ENCODE measurements at regions not wholly inside any gene's neighbourhood (a gene's known extent, or its start where the extent isn't known, plus 50 kb on each side); places are given as distances from the start of the nearest gene placed in this dataset.

DNA sequence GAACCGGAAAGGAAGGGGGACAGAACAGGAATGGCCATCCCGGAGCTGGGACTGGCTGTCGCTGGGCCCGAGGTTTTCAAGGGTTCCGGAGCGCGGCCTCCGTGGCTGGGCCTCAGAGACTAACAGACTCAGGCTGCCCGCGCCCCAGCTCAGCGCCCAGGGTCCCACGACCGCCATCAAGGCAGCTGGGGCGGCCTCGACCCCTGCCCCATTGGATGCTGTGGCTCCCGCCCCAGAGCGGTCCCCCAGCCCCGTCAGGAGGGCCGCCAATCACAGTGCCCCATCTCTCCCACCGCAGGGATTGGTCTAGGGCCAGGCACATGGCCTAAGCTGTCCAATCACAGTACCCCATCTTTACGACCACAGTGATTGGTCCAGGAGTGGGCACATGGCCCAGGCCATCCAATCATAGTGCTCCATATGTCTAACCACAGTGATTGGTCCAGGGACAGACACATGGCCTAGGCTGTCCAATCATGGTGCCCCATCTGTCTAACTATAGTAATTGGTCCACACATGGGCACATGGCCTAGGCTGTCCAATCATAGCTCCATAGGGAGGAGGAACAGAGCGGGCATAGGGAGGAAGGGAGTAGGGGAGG, 105.3 kb upstream of the NKX1-1 start (continued):
- TF ChIP-seq NFYB (IDR thresholded peaks at IDR 0.05; ENCODE audit: extremely low read depth, insufficient read length) (peak; percentile 80), MYC (IDR thresholded peaks at IDR 0.05; ENCODE audit: low read depth, low read length) (peak; percentile 22; the same call in 1 of the 2 replicates), MYC (CRISPR knock-in tag; IDR thresholded peaks at IDR 0.05; ENCODE audit: borderline replicate concordance, low read depth) (no peak), HMG20A (CRISPR knock-in tag; conservative IDR thresholded peaks at IDR 0.05) (no peak), KLF13 (tag; IDR thresholded peaks at IDR 0.05; ENCODE audit: borderline replicate concordance, low read depth) (no peak), MBD2 (IDR thresholded peaks at IDR 0.05; ENCODE audit: borderline replicate concordance, low read depth) (peak; percentile 67)
- TF ChIP-seq, protein P1, sequence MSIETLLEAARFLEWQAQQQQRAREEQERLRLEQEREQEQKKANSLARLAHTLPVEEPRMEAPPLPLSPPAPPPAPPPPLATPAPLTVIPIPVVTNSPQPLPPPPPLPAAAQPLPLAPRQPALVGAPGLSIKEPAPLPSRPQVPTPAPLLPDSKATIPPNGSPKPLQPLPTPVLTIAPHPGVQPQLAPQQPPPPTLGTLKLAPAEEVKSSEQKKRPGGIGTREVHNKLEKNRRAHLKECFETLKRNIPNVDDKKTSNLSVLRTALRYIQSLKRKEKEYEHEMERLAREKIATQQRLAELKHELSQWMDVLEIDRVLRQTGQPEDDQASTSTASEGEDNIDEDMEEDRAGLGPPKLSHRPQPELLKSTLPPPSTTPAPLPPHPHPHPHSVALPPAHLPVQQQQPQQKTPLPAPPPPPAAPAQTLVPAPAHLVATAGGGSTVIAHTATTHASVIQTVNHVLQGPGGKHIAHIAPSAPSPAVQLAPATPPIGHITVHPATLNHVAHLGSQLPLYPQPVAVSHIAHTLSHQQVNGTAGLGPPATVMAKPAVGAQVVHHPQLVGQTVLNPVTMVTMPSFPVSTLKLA (conservative IDR thresholded peaks at IDR 0.05), result peak; percentile 35 to 37; a peak in 2 of 4 replicates

DNA sequence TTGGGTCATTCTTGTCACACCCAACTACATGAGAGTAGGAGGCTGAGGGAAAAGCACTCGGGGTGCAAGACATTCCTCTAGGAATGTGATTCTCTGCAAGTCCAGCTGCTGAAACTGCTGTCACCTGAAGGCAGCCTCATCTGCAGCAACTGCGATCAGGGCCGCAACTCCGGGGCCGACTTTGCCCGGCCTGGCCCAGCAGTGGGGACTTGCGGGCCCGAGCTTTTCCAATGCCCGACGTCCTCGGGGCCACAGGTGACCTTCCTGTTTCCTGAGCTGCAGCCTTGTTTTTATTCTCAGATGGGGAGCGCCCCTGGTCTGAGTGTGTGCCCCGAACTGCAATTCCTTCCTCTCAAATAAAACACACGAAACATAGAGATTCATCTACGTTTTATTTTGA, 104.7 kb upstream of the NKX1-1 start:
- no TSS peak for BruUV-seq (replicated peaks)
- 39% methylated on average over 15 of the region's 15 CpGs for WGBS (ENCODE audit: insufficient coverage, low coverage, missing lambda C conversion rate)
- CTCF ChIA-PET (ENCODE audit: low intra/inter-chr PET ratio), result no interaction called here
- no peaks in the 10 kb centered on the region for H3K36me3 ChIP-seq (ENCODE audit: control insufficient read depth, insufficient read depth, low read length)
- H3K4me1 ChIP-seq (replicated peaks in 1 of 2; ENCODE audit: control insufficient read depth in 2 of 2, insufficient read depth in 2 of 2, low read length in 2 of 2), result peaks cover 0 to 24% of the 10 kb centered on the region in 2 experiments; a peak in 2 of 5 replicates
- no peak overlapping the region for H3K4me2 ChIP-seq (ENCODE audit: insufficient read depth, low read length)
- H4K20me1 ChIP-seq (replicated peaks; ENCODE audit: control insufficient read depth, insufficient read depth, low read length), result no peaks in the 10 kb centered on the region
- ATAC-seq (no peak), DNase-seq (ENCODE audit: extremely low read depth in 1 of 4, low spot score in 3 of 4) (no peak), FAIRE-seq (no peak)
- intact Hi-C loops (cut with micrococcal nuclease) (loop anchor here (5.0 kb wide), 1 partner anchor 154 kb away; no protein-coding TSS in a partner anchor), in situ Hi-C loops (cut with MboI) (no loop called here)
- no peaks in the 10 kb centered on the region for H3K79me2 ChIP-seq (ENCODE audit: control insufficient read depth, insufficient read depth, low read length)
- no peak overlapping the region for H3K4me3 ChIP-seq
- 0 out of 2 replicates have a peak, but pooled peaks cover 3% of the 10 kb centered on the region for H3K9me3 ChIP-seq (replicated peaks; ENCODE audit: control insufficient read depth, insufficient read depth, low read depth, low read length)
- H3K9ac ChIP-seq (ENCODE audit: insufficient read depth in 1 of 2, low read depth in 2 of 2, low read length in 2 of 2), result no peak overlapping the region
- no peak overlapping the region for H3K27ac ChIP-seq (ENCODE audit: extremely low read depth, low read depth, low read length)
- peaks cover 5 to 39% of the 10 kb centered on the region in 2 experiments; a peak in 2 of 5 replicates for H3K27me3 ChIP-seq (ENCODE audit: control insufficient read depth in 2 of 2, insufficient read depth in 2 of 2, low read length in 2 of 2)
- H3K9me1 ChIP-seq (ENCODE audit: control insufficient read depth, insufficient read depth, low read length), result no peaks in the 10 kb centered on the region
- POLR2A ChIA-PET, result interaction anchor here (1.0 kb wide), 1 partner anchor 219 kb away, joined by 5 read pairs; no protein-coding TSS in a partner anchor
- 0 out of 2 replicates have a peak overlapping the region, but pooled peaks have one; percentile 32 for H2AFZ ChIP-seq (ENCODE audit: low read depth, low read length)
- TF ChIP-seq XRCC4 (IDR thresholded peaks at IDR 0.05; ENCODE audit: extremely low read depth, insufficient read depth, insufficient read length), result no peak
- no peak for TF ChIP-seq MTA1 (IDR thresholded peaks at IDR 0.05; ENCODE audit: borderline replicate concordance)
- TF ChIP-seq, protein P2, sequence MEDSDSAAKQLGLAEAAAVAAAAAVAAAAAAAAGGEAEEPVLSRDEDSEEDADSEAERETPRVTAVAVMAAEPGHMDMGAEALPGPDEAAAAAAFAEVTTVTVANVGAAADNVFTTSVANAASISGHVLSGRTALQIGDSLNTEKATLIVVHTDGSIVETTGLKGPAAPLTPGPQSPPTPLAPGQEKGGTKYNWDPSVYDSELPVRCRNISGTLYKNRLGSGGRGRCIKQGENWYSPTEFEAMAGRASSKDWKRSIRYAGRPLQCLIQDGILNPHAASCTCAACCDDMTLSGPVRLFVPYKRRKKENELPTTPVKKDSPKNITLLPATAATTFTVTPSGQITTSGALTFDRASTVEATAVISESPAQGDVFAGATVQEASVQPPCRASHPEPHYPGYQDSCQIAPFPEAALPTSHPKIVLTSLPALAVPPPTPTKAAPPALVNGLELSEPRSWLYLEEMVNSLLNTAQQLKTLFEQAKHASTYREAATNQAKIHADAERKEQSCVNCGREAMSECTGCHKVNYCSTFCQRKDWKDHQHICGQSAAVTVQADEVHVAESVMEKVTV (CRISPR knock-in tag; IDR thresholded peaks at IDR 0.05), result no peak
- TF ChIP-seq, protein P3, sequence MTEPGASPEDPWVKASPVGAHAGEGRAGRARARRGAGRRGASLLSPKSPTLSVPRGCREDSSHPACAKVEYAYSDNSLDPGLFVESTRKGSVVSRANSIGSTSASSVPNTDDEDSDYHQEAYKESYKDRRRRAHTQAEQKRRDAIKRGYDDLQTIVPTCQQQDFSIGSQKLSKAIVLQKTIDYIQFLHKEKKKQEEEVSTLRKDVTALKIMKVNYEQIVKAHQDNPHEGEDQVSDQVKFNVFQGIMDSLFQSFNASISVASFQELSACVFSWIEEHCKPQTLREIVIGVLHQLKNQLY (CRISPR knock-in tag; conservative IDR thresholded peaks at IDR 0.05), result no peak
- TF ChIP-seq, protein P4, sequence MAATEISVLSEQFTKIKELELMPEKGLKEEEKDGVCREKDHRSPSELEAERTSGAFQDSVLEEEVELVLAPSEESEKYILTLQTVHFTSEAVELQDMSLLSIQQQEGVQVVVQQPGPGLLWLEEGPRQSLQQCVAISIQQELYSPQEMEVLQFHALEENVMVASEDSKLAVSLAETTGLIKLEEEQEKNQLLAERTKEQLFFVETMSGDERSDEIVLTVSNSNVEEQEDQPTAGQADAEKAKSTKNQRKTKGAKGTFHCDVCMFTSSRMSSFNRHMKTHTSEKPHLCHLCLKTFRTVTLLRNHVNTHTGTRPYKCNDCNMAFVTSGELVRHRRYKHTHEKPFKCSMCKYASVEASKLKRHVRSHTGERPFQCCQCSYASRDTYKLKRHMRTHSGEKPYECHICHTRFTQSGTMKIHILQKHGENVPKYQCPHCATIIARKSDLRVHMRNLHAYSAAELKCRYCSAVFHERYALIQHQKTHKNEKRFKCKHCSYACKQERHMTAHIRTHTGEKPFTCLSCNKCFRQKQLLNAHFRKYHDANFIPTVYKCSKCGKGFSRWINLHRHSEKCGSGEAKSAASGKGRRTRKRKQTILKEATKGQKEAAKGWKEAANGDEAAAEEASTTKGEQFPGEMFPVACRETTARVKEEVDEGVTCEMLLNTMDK (IDR thresholded peaks at IDR 0.05; ENCODE audit: borderline replicate concordance, insufficient read depth, low read depth, low read length, poor library complexity, severe bottlenecking), result no peak
- no peak for TF ChIP-seq NFE2L1 (tag; IDR thresholded peaks at IDR 0.05; ENCODE audit: borderline replicate concordance, low read depth)

Measured in K562 (cell line).